DND-41 (cell line): ENCODE measurements at regions not wholly inside any gene's neighbourhood (a gene's known extent, or its start where the extent isn't known, plus 50 kb on each side); places are given as distances from the start of the nearest gene placed in this dataset.

Experiments used
- CTCF ChIP-seq: IDR thresholded peaks from 2 replicates; pipeline ENCODE4 v1.5.1; 2012; ENCODE audit warnings: borderline replicate concordance, low read length, moderate library complexity, mild to moderate bottlenecking; ENCODE audit not compliant: poor library complexity, severe bottlenecking; ENCODE audit errors: extremely low read depth
- EZH2 ChIP-seq: IDR thresholded peaks from 3 replicates; pipeline ENCODE4 v1.6.1; 2012; ENCODE audit warnings: borderline replicate concordance, low read depth, mild to moderate bottlenecking, moderate library complexity, low read length, inconsistent platforms; ENCODE audit not compliant: severe bottlenecking

- TF ChIP-seq CTCF (no peak), EZH2 (no peak)
Measured at GRCh38 chr2:126586317-126586716, 69.6 kb upstream of the GYPC start.
